Cardiac muscle cell (in vitro differentiated cells and primary cell): ENCODE measurements at regions not wholly inside any gene's neighbourhood (a gene's known extent, or its start where the extent isn't known, plus 50 kb on each side); places are given as distances from the start of the nearest gene placed in this dataset.

Experiments
- DNase-seq, 2 donors: peaks; one replicate each; pipeline versions ENCODE4 v3.0.0 to v3.0.0-alpha.2; 2010 to 2017; ENCODE audit warnings: low read depth in 1 of 2, low spot score in 1 of 2
- H3K27ac ChIP-seq: fragments of 200-600 bp; sonication (generic); 2 replicates; pipeline ENCODE4 v1.5.1; 2016
- H3K27me3 ChIP-seq: fragments of 200-600 bp; sonication (generic); 2 replicates; pipeline ENCODE4 v1.6.0; 2016; ENCODE audit warnings: control low read depth
- H3K36me3 ChIP-seq: fragments of 200-600 bp; sonication (generic); 2 replicates; pipeline ENCODE4 v1.5.1; 2016; ENCODE audit warnings: control low read depth
- H3K4me1 ChIP-seq: fragments of 200-600 bp; sonication (generic); 2 replicates; pipeline ENCODE4 v1.8.1; 2017; ENCODE audit warnings: low read depth, mild to moderate bottlenecking, mixed run types
- H3K4me3 ChIP-seq: fragments of 200-600 bp; sonication (generic); 2 replicates; pipeline ENCODE4 v1.5.1; 2016; ENCODE audit warnings: mild to moderate bottlenecking
- H3K9me3 ChIP-seq: fragments of 200-600 bp; sonication (generic); 2 replicates; pipeline ENCODE4 v1.5.1; 2017; ENCODE audit warnings: low read depth, mild to moderate bottlenecking, control low read depth
- CTCF ChIP-seq: IDR thresholded peaks from 2 replicates; pipeline ENCODE4 v1.5.1; 2012; ENCODE audit warnings: low read depth, mild to moderate bottlenecking, low read length

- Histone ChIP-seq H3K4me3 (no peak overlapping the region), H3K36me3 (no peaks in the 10 kb centered on the region), H3K27ac (no peak overlapping the region), H3K4me1 (peaks cover 8% of the 10 kb centered on the region), H3K9me3 (no peaks in the 10 kb centered on the region), H3K27me3 (no peaks in the 10 kb centered on the region)
- DNase-seq = no peak
- TF ChIP-seq CTCF = no peak
Observed at GRCh38 chr2:15727396-15728244, 136.0 kb downstream of the DDX1 start.

GRCh38 chr2:15728245-15728938 lies 136.7 kb downstream of the DDX1 start:
- Histone ChIP-seq H3K36me3 (no peaks in the 10 kb centered on the region), H3K4me3 (no peak overlapping the region), H3K27me3 (no peaks in the 10 kb centered on the region), H3K4me1 (peaks cover 11% of the 10 kb centered on the region), H3K27ac (no peak overlapping the region), H3K9me3 (no peaks in the 10 kb centered on the region)
- no peak for DNase-seq
- TF ChIP-seq CTCF = no peak

- H3K36me3 ChIP-seq = no peaks in the 10 kb centered on the region
- DNase-seq = no peak
- H3K9me3 ChIP-seq = no peaks in the 10 kb centered on the region
- no peak overlapping the region for H3K4me3 ChIP-seq
- H3K27ac ChIP-seq = no peak overlapping the region
- H3K27me3 ChIP-seq = no peaks in the 10 kb centered on the region
- TF ChIP-seq CTCF = no peak
- peaks cover 17% of the 10 kb centered on the region for H3K4me1 ChIP-seq
Observed at GRCh38 chr2:15729001-15729400, 137.3 kb downstream of the DDX1 start.

- H3K27me3 ChIP-seq = no peaks in the 10 kb centered on the region
- no peak for TF ChIP-seq CTCF
- no peaks in the 10 kb centered on the region for H3K9me3 ChIP-seq
- peak in 1 of 2 donors; percentile 16 for DNase-seq
- H3K4me3 ChIP-seq = no peak overlapping the region
- H3K4me1 ChIP-seq = peaks cover 26% of the 10 kb centered on the region
- no peaks in the 10 kb centered on the region for H3K36me3 ChIP-seq
- peak overlapping the region; percentile 31 for H3K27ac ChIP-seq
Observed at GRCh38 chr2:15729709-15730544, 138.3 kb downstream of the DDX1 start.

GRCh38 chr2:15730545-15731212 lies 139.0 kb downstream of the DDX1 start:
- DNase-seq = peak; percentile 81 to 99
- Histone ChIP-seq H3K9me3 (no peaks in the 10 kb centered on the region), H3K27me3 (no peaks in the 10 kb centered on the region)

More at GRCh38 chr2:15730545-15731212, 139.0 kb downstream of the DDX1 start:
- Histone ChIP-seq H3K36me3 (no peaks in the 10 kb centered on the region), H3K4me3 (no peak overlapping the region), H3K4me1 (peaks cover 34% of the 10 kb centered on the region), H3K27ac (peak overlapping the region; percentile 31)
- no peak for TF ChIP-seq CTCF
